ENCODE measurements at regions not wholly inside any gene's neighbourhood (a gene's known extent, or its start where the extent isn't known, plus 50 kb on each side); places are given as distances from the start of the nearest gene placed in this dataset.

DNA sequence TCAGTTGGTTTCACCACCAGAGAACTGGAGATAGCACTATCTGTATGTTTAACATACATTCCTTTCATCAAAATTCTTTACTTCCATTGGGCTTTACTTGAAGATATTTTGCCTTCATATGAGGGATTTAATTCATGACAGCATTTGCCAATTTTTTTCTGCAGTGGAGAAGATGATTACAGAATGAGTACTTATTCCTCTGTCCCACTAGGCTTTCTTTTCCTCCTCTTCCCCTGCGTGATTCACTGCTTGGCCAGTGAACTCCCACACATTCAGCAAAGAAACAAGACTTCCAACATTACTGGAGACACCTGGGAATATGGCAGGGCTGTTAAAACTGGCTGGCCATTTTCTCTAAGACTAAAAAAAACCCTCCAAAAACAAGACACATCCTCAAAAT is 425.8 kb upstream of the KCNH7 start:
- DNase-seq = peak; percentile 14

DNA sequence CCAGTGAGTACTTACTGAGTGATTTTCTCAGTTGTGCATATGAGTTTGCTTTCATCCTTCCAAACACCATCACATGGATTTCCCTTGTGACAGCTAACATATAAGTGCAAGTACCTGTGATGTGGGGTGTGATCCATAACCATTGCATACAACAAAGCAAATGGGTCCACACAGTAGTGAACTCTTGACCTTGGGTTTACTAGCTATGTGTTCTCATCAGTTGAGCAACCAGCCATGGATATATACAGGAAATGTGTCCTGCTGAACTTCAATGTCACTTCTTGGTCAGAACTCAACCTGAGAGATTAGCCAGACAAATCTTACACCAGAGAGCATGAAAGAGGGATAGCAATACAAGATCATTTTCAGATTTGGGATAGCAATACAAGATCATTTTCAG is 420.9 kb upstream of the KCNH7 start:
- DNase-seq = no peak

DNA sequence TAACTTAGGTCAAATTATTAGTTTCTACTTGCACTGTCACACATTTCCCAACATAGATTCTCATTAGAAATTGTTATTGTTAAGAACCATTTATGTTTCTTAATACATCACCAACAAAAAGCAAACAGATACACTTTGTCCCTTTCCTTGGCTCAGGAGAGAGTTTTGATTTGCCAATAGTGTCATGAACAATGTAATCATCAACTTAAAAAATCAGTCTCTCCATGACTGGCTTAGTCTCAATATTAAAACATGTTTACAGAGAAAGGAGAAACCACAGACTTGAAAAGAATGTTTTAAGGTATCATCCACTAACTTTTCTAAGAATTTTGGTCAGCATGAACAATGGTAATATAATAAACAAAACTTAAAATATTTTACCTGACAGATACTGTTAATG is 416.5 kb upstream of the KCNH7 start:
- no peak for DNase-seq

DNA sequence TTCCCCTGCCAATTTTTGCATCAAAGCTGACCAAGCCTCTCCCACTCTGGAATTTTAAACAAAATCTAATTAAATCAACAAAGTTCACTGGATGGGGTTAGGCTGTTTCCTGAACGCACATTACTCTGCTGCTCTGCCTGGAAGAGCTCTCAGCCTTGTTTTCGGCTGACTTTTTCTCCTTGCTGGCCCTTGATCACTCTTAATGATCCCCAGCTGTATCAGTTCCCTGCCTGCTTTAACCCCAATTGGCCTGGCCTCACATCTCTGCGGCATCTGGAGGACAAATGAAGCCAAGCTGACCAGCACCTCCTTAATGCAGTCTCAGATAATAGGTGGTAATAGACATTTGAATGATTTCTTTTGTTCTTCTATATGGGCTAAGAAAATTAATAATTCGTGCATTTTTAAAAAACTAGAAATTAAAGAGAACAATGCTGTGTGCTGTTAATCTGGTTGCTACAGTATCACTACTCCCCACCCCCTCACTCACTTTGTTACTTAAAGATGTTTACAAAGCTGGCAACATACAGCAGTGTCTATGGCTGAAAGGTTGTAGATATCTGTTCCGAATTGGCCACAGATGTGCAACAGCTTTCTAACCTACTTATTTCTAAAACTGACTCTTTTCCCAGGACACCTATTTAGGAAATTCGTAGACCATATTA is 415.2 kb upstream of the KCNH7 start:
- peak; percentile 6 for DNase-seq

DNA sequence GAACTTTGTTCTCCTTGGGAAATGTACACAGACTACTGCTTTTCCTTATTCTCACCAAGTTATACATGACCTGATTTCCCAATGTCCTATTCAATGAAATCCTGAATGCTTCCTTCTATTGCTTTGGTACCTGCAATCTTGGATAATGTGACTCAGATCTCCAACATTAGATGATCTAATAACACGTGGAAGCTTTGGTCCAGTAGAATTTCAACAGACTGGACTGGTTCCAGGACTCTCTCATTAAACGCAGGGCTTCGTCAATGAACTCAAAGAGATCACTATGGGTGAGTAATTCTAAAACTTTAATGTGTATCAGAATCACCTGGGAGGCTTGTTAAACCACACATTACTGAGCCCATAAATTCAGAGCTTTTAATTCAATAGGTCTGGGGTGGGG is 413.6 kb upstream of the KCNH7 start:
- DNase-seq = no peak

DNA sequence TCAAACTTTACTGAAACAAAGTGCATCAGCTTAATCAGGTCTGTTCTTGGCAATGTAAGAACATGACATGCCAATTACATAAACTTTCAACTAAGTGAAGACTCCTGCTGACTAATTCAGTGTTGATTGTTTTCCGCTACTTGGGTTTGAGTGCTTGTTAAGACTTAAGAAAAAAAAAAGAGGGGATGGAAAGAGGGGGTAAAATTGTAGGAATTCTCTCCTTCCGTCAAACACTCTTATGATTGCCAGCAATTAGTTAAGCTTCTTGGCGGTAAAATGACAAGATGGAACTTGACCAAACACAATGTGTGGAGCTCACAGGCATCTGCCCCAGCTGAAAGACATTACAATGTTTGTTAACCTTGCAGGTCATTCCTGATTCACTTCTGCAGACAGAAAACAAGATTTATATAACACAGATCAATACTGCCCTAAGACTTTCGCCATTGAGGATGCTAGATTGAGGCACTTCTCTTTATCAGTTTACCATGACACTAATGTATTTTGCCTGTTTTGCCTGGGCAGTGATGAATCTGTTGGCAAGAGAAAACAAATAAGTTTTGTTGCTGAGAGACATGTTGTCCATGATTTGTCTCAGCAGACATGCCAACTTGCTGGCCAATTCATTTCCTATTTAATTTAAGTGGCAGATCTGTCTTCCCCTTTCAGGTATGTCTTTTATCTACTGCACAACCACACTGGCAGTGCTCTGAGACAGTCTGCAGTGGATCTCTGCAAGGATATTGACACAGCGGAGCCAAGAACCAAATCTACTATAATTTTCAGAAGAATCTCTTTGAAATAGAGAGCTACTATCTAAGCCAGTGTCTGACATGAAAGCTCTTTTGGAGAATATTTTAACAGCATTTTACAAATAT is 410.0 kb upstream of the KCNH7 start:
- DNase-seq = no peak

DNA sequence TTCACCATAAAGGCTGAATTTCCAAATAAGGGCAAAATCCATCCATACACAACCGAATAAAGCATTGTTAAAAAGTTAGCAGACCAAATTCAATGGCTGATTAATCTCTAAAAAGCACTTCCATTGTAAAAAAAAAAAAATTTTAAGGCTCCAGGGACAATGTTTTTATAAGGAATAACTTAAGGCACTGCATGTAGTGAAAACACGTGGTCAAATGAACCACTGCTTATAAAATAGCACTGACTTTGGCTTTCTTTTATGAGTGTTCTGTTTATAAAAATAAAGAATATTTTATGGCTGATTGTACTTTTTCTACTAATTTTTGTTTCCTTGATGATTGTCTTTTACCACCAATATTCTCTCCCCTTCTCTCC is 409.3 kb upstream of the KCNH7 start:
- no peak for DNase-seq

DNA sequence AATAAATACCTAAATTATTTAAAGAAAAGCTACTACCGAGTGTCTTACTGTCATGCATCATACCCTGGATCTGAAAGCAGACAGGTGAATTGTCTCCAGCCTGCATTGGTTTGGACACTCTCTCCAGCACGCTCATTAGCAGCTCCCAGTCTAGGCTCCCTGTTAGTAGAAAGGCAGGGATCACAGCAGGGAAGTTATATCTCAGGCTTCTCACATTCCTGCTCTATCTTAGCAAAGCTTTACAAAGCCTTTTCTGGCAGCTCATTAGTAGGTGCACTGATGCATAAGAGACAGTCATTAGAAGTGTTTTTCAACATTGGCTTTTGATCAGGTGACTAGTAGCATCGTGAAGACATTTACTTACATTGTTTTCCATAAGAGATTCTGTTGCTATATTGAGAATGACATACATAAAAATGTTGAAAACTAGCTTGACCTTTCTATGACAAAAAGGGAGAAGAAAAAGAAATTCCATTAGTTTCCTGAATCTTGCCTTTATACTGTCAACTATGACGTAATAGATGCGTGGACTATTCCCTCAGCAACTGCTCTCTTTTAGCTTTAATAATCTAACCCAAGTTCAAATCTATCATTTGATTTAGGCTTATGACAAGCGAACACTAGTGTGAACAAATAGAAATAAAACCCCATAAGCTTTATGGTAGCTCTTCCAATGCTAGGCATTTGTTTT is 408.7 kb upstream of the KCNH7 start:
- DNase-seq = no peak

DNA sequence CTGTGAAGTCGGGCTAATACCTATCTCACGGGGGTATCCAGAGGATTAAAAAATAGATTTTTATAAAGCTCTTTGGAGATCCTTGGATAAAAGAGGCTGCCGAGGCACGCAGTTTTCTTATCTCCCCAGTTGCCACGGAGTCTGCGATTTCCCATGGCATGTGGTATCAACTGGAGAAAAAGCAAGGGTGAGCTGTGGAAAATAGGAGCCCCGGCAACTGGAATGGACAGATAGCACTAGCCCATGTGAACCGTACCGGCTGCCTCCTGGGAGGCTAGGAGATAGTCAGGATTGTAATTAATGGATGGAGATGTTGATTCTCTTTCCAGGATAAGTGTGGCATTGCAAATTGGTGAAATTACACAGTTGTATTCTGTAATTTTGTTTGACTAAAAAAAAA is 407.6 kb upstream of the KCNH7 start:
- DNase-seq = no peak

DNA sequence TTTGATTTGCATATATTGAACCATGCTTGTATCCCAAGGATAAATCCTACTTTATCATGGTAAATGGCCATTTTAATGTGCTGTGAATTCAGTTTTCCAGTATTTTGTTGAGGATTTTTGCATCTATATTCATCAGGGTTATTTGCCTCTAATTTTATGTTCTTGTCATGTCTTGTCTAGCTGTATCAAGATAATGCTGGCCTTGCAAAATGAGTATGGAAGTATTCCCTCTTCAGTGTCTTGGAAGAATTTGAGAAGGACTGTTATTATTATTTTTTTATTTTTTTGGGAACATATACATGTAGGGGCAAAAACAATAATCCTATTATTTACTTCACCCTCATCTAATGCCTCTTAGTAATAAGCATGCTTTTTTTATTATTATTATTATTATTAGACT is 398.0 kb upstream of the KCNH7 start:
- DNase-seq = no peak

DNA sequence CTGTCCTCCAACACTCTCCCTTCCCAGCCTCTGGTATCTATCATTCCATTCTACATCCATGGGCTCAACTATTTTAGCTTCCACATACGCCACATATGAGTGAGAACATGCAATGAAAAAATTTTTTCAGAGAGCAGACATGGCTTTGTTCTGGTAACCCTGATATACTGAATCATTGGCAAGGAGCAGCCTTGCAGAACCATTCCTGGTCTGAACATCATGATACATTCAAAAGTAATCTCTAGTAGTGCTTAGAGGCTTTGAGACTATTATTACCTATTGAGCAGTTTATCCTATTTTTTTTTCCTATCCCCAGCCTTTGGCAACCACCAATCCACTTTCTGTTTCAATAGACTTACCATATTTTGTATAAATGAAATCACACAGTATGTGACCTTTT is 393.1 kb upstream of the KCNH7 start:
- DNase-seq = no peak

DNA sequence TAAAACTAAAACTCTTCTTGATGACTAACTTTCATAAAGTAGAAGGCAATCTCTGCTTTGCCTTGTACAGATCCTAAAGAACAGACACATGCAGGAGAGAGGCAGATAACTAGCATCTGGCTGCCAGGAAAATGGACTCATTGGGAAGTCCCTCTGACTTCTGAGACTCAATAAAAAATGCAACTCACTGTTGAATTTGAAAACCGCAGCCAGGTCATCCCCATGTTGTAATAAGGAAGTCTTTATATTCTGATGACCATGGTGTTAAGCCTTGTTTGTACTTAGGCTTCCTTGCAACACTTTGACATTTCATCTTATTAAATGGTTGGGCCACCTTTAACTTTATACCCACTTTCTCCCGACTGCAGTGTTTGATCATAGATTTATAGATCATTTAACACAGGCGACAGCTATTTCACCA is 375.1 kb upstream of the KCNH7 start:
- no peak for DNase-seq

DNA sequence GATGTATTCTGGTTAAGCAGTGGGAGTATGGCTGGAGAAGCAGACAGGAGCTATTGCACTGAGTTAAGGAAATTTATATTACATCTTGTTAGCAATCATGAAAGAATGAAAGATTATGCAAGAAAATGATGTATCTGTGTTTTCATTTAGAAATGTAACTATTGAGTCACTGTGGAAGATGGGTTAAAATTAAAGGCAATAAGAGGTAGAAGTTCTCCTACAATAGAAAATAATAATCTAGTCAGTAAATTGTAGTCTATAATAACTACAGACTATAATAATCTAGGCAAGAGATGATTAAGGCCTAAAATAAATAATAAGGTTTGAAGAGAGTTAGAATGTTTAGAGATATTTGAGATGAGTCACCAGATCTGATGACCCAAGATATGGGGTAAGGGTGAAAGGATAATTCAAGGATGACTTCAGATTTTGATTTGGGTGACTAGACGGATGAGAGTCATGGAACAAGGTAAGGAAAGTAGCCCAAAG is 371.9 kb upstream of the KCNH7 start:
- DNase-seq = no peak

DNA sequence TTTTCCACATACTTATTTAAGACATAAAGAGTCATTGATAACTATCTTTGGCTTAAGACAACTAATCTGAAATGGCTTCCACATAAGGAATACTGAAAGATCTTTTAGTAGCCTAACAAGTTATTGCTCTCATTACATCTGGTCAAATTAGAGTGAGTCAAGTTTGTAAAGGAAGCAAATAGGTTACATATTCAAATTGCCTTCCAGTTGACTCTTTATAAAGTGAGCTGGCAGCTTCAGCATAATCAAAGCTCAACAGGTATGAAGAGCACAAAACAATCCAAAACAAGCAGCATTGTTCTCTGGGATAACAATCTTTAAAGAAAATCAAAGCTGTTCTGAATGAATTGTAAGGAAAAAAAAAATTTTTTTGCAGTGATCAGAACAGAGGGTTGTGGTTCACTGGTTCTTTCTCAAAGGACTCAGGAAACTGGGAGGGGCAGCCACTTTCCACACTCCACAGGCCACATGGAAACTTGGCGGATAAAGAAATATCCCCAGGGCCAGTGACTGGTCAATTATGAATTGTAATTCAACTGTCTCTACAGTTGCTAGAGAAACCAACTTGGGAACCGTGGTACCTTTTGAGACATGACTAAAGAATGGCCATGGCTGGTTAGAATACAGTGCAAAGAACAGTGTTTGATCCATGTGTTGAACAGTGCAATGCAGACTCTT is 369.3 kb upstream of the KCNH7 start:
- DNase-seq = no peak

DNA sequence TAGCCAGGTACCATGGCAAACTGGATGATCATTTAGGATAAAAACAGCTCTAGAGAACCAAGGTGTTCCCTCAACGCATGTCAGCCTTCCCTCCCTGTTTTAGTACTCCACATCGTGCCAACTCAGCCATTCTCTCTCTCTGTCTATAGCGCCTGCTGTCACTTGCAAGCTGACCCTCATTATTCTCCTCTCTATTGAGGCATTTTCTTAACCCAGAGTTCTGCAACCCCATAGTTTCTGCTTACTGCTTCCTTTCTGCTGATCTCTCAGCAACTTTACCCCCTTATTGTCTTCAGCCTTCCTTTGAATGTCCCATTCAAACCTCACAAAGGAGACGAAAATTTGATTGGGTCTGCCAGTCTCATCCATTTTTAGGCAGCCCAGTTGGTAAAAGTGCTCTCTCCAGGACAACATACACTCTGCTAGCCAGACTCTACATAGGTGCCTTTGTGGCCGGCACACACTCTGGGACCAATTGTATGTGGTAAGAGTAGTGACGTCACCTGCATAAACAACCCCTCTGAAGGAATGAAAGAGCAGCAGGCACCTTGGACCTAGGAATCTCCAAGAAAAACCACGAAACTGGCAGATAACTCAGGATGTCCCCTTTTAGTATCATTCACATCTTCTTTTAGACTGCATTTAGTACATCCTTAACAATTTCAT is 367.2 kb upstream of the KCNH7 start:
- no peak for DNase-seq

DNA sequence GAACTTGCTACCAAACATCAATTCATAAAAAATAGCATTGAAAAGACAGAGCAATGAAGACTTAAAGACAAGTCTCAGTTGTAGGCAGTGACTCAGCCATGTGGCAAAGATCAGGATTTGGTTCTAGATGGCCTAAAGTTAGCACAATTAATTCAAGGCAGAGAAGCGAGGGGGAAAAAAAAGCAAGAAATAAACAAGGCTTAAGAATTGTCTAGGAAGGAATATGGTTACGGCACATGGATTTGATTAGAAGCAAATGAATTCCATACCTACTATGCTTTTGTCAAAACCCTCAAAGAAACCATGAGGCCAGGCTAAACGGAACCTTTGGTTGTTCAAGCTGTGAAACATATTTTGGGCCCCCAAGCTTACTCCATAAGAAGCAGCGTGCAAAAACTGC is 362.2 kb upstream of the KCNH7 start:
- no peak for DNase-seq

DNA sequence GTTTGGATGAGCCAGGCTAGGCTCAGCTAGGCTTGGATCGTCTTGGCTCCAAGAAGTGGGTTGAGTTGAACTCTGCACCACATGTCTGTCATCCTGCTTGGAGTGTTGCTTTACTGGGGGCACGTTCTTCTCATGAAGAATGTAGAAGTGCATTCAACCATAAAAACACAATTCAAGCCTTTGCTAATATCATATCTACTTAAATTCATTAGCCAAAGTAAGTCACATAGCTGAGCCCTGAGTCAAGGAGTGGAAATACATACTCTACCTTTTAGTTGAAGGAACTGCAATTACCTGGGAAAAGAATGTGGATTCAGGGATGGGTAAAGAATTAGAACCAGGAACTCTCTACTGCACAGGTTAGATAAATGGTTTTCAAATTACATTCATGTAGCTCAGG is 360.4 kb upstream of the KCNH7 start:
- DNase-seq = no peak

DNA sequence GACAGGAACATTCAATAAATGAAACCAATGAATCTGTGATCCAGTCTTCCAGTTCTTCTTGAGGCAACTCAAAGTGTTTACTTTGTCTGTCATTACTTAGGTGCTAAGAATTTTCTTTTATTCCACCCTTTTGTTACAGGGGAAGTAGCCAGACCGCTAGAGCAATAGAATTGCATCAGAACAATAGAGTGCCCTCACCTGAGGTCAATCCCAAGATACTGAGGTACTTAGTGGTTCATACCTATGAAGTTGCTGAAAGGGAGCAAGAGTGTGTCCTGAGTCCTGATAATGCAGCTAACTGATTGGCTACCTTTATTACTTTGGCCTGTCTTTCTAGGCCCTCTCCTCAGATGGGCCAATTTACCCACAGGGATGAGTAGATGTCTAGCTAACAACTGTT is 359.4 kb upstream of the KCNH7 start:
- DNase-seq = no peak

DNA sequence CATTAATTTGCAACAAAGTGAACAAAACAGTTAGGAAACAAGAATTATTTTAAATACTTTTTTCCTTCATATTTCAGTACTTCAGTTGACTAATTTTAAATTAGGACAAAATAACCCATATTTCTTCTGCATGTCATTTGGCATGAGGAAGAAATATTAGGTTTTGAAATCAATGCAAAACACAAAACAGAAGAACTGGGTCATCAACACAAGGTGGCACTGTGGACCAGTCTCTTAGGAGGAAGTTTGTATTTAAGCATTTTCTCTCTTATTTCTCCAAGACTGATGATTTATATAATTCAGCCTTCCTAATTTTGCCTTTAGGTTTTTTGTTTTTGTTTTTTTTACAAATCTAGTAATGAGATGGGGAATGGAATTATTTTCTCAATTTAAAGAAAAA is 352.8 kb upstream of the KCNH7 start:
- no peak for DNase-seq

DNA sequence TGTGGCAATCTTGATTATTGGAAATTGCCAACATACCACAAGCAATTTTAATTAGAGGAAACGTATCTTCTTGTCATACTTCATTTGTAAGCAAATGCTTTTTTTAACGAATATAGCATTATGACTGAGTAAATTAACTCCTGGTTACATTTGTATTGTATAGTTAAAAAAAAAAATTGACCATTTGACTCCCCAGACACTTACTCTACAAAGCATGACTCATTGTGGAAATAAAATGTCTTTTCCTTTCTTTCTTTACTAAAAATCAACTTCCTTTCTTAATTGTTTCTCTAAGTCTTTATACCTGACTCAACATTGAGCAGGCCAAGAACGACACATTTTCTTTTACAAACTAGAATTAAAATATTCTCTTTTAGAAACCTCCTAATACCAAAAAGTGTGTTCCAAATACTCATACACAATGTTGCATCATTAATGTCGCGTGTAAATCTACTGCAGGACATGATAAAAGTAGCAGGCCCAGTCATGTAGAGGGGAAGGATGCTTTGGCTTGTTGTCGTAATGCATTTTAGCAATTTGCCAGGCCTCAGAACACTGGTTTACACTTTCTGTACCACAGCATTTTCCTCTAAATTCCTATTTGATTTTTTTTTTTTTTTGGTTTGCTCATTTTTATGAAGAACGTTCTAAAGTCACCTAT is 349.6 kb upstream of the KCNH7 start:
- no peak for DNase-seq

DNA sequence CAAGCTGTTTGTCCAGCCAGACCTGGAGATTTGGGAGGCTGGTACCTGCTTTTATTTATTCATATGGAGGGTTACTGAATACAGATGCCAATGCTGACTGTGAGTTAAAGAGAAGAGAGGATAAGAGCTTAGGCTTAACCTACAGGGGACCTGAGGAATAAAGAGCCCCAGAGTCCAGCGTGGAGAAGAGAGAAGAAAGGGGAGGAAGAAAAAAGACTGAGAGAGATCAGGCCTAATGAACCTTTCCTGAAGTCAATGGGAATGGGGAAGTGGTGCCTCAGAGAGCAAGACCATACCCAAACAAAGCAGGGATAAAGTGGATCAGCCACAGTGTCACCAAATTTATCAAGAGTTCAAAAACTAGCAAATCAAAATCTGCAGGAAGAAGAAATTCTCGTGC is 348.6 kb upstream of the KCNH7 start:
- DNase-seq = no peak

DNA sequence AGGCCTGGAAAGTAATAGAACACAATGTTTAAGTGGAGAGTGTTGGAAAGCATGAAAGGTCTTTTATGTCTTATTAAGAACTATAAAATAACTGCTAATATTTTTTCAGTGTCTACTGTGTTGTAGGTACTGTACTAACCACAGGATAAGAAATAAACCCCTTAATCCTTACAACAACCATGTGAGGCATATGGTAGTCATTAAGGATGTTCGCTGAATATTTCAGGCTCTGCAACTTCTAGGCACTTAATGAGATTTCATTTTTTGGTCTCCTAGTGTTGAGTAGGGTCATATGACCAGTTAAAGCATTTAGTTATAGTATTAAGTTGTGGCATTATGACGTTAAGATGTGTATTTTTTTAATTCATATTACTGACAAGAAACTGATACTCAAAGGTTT is 346.6 kb upstream of the KCNH7 start:
- DNase-seq = no peak

All from hindlimb muscle (tissue), 1 donor.